ENCODE measurements at regions not wholly inside any gene's neighbourhood (a gene's known extent, or its start where the extent isn't known, plus 50 kb on each side); places are given as distances from the start of the nearest gene placed in this dataset.

DNA sequence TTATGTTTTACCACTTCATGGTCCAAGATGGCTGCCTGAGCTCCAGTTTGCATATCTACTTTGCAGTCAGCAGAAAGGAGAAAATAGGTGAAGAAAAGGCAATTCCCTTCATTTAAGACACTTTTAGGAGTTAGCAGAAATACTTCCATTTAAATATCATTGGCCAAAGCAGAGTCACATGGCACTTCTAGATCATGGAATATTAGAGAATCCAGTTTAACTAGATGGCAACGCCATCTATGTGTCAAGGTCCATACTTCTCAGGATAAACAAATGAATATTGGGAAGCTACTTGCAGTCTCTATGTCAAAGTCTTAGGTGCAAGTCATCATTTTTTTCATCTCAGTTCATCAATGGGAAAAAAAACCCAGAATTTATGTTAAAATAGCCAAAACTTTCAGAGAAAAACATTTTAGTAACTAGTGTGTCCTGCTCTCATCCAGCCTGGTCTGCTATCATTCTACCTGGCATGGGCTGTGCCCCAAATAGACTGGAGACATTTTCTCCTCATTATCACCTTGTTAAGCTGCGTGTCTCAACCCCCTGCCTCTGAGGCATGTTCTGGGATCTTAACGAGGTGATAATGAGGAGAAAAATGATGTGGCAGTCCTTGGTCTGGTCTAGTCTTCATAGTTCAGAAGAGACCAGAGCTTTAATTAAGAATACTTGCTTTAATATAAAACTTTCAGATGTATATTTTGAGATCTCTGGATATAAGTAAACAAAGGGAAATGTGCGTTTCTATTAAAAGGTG is 227.3 kb downstream of the TBX18 start:
- CTCF ChIA-PET: interaction anchor here (0.7 kb wide), 1 partner anchor 9 kb away, joined by 3 read pairs; no protein-coding TSS in a partner anchor
- no peak for DNase-seq (ENCODE audit: low read depth)
- Histone ChIP-seq H3K4me3 (ENCODE audit: low read depth, low read length) (no peak overlapping the region), H3K27me3 (ENCODE audit: control insufficient read depth, insufficient read depth, low read length) (no peaks in the 10 kb centered on the region), H3K36me3 (ENCODE audit: control insufficient read depth, insufficient read depth, low read length) (no peaks in the 10 kb centered on the region)
- POLR2A ChIA-PET: no interaction called here
- TF ChIP-seq, protein P1, sequence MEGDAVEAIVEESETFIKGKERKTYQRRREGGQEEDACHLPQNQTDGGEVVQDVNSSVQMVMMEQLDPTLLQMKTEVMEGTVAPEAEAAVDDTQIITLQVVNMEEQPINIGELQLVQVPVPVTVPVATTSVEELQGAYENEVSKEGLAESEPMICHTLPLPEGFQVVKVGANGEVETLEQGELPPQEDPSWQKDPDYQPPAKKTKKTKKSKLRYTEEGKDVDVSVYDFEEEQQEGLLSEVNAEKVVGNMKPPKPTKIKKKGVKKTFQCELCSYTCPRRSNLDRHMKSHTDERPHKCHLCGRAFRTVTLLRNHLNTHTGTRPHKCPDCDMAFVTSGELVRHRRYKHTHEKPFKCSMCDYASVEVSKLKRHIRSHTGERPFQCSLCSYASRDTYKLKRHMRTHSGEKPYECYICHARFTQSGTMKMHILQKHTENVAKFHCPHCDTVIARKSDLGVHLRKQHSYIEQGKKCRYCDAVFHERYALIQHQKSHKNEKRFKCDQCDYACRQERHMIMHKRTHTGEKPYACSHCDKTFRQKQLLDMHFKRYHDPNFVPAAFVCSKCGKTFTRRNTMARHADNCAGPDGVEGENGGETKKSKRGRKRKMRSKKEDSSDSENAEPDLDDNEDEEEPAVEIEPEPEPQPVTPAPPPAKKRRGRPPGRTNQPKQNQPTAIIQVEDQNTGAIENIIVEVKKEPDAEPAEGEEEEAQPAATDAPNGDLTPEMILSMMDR (IDR thresholded peaks at IDR 0.05; ENCODE audit: insufficient read depth, low read depth, low read length): no peak

DNA sequence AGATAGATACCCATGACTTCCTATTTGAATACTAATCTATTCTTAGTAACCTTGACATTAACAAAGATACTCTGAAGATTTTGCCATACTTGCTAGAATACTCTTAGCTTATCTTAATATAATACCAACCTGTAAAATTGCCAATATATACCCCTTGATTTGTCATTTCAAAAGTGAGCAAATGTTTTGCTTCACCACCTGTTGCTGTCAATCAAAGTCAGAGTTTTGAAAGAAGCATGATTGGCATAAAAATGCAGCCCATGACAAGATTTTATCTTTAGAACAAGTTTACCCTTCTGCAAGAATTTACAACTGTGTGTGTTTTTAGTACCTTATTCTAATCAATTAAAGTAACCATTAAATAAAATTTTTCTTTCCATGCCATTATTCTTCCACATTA is 236.2 kb downstream of the TBX18 start:
- no peaks in the 10 kb centered on the region for H3K36me3 ChIP-seq (ENCODE audit: control insufficient read depth, insufficient read depth, low read length)
- H3K27me3 ChIP-seq (ENCODE audit: control insufficient read depth, insufficient read depth, low read length): no peaks in the 10 kb centered on the region
- H3K4me3 ChIP-seq (ENCODE audit: low read depth, low read length): no peak overlapping the region
- CTCF ChIA-PET: no interaction called here
- POLR2A ChIA-PET: no interaction called here
- DNase-seq (ENCODE audit: low read depth): no peak
- TF ChIP-seq, protein P1 (IDR thresholded peaks at IDR 0.05; ENCODE audit: insufficient read depth, low read depth, low read length): no peak

DNA sequence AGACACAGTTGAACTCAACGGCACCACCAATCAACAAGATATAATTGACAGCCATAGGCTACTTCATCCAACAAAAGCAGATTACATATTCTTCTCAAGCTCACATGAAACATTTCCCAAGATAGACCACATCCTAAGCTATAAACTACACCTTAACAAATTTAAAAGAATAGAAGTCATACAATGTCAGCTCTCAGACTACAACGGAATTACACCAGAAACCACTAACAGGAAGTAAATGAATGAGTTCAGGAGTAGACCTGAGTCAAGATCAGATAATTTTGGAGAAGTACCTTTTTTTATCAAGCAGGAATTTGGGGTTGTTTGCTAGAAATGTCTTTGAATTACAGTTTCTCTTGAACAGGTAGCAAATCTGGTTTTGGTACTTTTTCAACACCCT is 237.8 kb downstream of the TBX18 start:
- ChIA-PET CTCF (no interaction called here), POLR2A (no interaction called here)
- TF ChIP-seq, protein P1 (IDR thresholded peaks at IDR 0.05; ENCODE audit: insufficient read depth, low read depth, low read length): no peak
- Histone ChIP-seq H3K36me3 (ENCODE audit: control insufficient read depth, insufficient read depth, low read length) (no peaks in the 10 kb centered on the region), H3K27me3 (ENCODE audit: control insufficient read depth, insufficient read depth, low read length) (no peaks in the 10 kb centered on the region), H3K4me3 (ENCODE audit: low read depth, low read length) (no peak overlapping the region)
- no peak for DNase-seq (ENCODE audit: low read depth)

DNA sequence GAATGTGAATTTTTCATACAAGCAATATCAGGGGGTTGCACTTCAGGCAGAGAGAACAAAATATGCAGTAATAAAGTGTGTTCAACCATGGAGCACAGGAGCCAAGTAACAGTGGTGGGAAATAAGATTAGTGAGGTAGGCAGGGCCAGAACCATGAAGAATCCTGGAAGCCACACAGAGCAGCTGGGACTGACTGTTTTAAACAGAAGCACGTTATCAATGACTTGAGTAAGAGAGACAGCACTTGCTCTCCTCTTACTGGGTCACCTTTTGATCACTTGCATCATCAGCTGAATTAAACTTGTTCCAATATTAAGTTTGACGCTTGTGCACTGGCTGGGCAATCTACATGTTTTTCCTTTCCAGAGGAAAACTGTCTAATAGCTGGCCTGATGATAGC is 238.5 kb downstream of the TBX18 start:
- CTCF ChIA-PET: no interaction called here
- H3K4me3 ChIP-seq (ENCODE audit: low read depth, low read length): no peak overlapping the region
- no peaks in the 10 kb centered on the region for H3K36me3 ChIP-seq (ENCODE audit: control insufficient read depth, insufficient read depth, low read length)
- H3K27me3 ChIP-seq (ENCODE audit: control insufficient read depth, insufficient read depth, low read length): no peaks in the 10 kb centered on the region
- TF ChIP-seq, protein P1 (IDR thresholded peaks at IDR 0.05; ENCODE audit: insufficient read depth, low read depth, low read length): no peak
- POLR2A ChIA-PET: no interaction called here
- no peak for DNase-seq (ENCODE audit: low read depth)

DNA sequence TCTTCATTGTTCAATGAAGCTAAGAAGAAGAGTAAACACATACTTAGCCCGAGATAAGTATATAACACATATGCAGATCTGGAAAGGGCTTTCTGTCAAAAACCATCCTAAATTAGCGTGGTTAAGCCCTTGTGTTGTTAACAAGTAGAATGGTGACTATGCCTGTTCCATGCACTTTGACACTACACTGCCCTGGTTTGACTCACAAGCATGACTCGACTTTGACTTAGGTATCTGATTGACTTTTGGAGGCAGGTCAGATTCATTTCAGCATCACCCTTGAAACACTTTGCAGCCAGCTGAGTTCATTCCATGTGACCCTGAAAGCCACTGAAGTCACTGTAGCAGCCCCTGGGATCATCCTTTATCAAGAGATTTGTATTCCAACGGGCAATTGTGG is 239.8 kb downstream of the TBX18 start:
- ChIA-PET POLR2A (no interaction called here), CTCF (no interaction called here)
- H3K4me3 ChIP-seq (ENCODE audit: low read depth, low read length): no peak overlapping the region
- no peaks in the 10 kb centered on the region for H3K27me3 ChIP-seq (ENCODE audit: control insufficient read depth, insufficient read depth, low read length)
- no peak for DNase-seq (ENCODE audit: low read depth)
- TF ChIP-seq, protein P1 (IDR thresholded peaks at IDR 0.05; ENCODE audit: insufficient read depth, low read depth, low read length): no peak
- H3K36me3 ChIP-seq (ENCODE audit: control insufficient read depth, insufficient read depth, low read length): no peaks in the 10 kb centered on the region

Measured in BJ (cell line).